Bronchial epithelial cell (primary cell): ENCODE measurements at regions not wholly inside any gene's neighbourhood (a gene's known extent, or its start where the extent isn't known, plus 50 kb on each side); places are given as distances from the start of the nearest gene placed in this dataset.
"Not testable (repeated sequence)": the region's sequence is repeated elsewhere in the genome, so short reads cannot be mapped to it uniquely, and the experiment has no call there.

Experiments used
- DNase-seq: peaks from one replicate; pipeline ENCODE4 v3.0.0-alpha.2; 2010; ENCODE audit warnings: low read depth
- FAIRE-seq: peaks from 2 replicates; lab custom pipeline; 2011; peaks lifted over from hg19 to GRCh38; lab: Jason Lieb, UNC
- H3K27me3 ChIP-seq: 2 replicates; pipeline ENCODE4 v1.5.1; 2011; ENCODE audit warnings: low read length; ENCODE audit not compliant: control insufficient read depth, insufficient read depth
- H3K36me3 ChIP-seq: 2 replicates; pipeline ENCODE4 v1.5.1; 2011; ENCODE audit warnings: low read length; ENCODE audit not compliant: control insufficient read depth, insufficient read depth
- H3K4me3 ChIP-seq: 2 replicates; pipeline ENCODE4 v1.5.1; 2011; ENCODE audit warnings: mild to moderate bottlenecking, low read depth, low read length, control low read depth
- TF ChIP-seq, protein P1 (sequence below): IDR thresholded peaks from 2 replicates; pipeline ENCODE4 v1.5.1; 2011; ENCODE audit warnings: mild to moderate bottlenecking, moderate library complexity, low read length, control low read depth, inconsistent platforms; ENCODE audit not compliant: insufficient read depth, severe bottlenecking

DNA sequence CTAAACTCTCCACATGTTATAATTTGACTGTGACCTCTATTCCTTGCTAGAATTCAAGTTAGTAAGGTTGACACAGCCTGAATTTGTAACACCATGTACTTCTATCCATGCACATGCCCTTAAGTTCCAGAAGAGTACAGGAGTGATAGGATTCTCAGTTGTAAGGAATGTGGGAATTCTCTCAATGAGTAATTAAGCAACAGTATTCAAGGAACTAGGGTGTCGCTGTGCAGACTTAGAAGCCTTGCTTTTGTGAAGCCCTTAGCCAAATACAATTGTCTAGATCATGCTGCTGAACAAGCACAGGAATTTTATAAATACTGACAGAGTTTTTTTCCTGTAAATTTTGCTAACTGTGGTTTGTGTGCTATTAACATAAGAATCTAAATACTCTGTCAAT, 276.3 kb upstream of the PTBP2 start:
- H3K36me3 ChIP-seq = no peaks in the 10 kb centered on the region
- H3K27me3 ChIP-seq = no peaks in the 10 kb centered on the region
- TF ChIP-seq, protein P1, sequence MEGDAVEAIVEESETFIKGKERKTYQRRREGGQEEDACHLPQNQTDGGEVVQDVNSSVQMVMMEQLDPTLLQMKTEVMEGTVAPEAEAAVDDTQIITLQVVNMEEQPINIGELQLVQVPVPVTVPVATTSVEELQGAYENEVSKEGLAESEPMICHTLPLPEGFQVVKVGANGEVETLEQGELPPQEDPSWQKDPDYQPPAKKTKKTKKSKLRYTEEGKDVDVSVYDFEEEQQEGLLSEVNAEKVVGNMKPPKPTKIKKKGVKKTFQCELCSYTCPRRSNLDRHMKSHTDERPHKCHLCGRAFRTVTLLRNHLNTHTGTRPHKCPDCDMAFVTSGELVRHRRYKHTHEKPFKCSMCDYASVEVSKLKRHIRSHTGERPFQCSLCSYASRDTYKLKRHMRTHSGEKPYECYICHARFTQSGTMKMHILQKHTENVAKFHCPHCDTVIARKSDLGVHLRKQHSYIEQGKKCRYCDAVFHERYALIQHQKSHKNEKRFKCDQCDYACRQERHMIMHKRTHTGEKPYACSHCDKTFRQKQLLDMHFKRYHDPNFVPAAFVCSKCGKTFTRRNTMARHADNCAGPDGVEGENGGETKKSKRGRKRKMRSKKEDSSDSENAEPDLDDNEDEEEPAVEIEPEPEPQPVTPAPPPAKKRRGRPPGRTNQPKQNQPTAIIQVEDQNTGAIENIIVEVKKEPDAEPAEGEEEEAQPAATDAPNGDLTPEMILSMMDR = no peak
- H3K4me3 ChIP-seq = no peak overlapping the region
- FAIRE-seq (no peak), DNase-seq (peak; percentile 7)

DNA sequence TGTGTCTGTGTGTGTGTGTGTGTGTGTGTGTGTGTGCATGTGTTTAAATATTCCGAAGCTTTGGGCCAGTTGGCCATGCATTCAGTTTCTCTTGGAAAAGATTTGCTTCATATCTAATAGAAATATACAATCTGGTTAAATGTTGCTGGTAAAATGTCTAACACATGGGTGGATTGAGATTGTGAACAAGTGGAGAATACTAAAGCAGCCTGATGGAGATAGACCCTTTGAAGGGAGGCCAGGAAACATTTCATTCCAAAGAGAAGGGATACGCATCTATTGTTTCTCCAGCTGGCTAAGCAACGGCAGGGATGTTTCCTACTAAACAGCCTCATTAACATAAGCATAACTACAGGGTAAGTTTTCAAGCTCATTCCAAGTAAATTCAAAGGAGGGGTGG, 257.5 kb upstream of the PTBP2 start:
- FAIRE-seq (no peak), DNase-seq (no peak)
- TF ChIP-seq, protein P1 = no peak
- Histone ChIP-seq H3K4me3 (no peak overlapping the region), H3K36me3 (no peaks in the 10 kb centered on the region), H3K27me3 (no peaks in the 10 kb centered on the region)

DNA sequence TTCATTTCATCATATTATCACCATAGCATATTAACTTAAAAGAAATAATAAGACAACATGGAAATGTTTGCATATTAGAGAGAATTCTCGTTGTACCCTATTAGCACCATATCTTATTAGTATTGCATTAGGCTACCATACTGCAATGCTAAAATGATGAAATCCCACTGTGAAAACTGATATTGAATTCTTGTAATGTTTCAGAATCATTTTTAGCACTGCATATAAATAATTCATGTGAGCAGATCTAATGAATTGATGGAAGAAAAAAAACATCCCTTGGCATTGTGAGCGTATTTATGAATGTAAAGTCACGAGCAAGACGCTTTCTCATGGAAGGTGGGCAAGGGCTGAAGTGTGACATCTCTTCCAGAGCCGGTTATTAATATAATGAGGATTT, 257.1 kb upstream of the PTBP2 start:
- Histone ChIP-seq H3K27me3 (no peaks in the 10 kb centered on the region), H3K4me3 (no peak overlapping the region), H3K36me3 (no peaks in the 10 kb centered on the region)
- DNase-seq (no peak), FAIRE-seq (no peak)
- TF ChIP-seq, protein P1 = no peak

DNA sequence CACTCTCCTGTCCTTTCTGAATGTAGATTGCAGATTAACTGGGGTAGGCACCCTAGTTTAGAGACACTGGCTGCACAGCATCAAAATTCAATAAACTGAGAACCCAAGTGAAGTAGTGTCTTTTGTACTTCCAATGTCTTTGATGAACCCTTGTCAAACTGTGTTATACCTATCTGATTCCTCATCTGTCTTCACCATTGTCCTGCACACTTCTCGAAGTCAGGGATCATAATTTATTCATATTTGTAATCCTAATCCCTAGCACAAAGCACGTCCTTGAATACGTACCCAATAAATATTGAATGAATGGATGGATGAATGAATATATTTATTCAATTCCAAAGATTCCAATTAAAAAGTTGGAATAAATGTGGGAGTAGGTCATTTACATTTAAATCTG, 256.6 kb upstream of the PTBP2 start:
- DNase-seq (no peak), FAIRE-seq (no peak)
- no peaks in the 10 kb centered on the region for H3K27me3 ChIP-seq
- TF ChIP-seq, protein P1 = no peak
- no peaks in the 10 kb centered on the region for H3K36me3 ChIP-seq
- H3K4me3 ChIP-seq = no peak overlapping the region

DNA sequence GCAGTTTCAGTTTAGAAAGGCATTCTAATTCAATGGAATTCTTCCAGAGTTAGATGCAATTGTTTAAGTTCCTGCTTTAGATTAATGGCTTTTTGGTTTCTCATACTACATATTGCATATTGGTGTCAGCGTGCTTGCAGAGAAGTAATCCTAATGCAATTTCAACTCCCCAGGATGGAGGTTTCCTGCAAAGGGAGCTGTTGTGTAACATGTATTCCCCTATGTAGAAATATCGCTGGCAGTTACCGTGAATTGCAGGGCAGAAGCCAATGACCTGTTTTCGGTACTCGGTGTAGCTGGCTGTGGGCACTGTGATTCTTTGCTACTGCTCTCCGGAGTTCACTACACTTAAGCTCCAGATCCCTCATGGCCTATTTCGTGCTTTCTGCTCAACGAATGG, 256.1 kb upstream of the PTBP2 start:
- FAIRE-seq (no peak), DNase-seq (no peak)
- Histone ChIP-seq H3K4me3 (no peak overlapping the region), H3K36me3 (no peaks in the 10 kb centered on the region), H3K27me3 (no peaks in the 10 kb centered on the region)
- TF ChIP-seq, protein P1 = no peak

DNA sequence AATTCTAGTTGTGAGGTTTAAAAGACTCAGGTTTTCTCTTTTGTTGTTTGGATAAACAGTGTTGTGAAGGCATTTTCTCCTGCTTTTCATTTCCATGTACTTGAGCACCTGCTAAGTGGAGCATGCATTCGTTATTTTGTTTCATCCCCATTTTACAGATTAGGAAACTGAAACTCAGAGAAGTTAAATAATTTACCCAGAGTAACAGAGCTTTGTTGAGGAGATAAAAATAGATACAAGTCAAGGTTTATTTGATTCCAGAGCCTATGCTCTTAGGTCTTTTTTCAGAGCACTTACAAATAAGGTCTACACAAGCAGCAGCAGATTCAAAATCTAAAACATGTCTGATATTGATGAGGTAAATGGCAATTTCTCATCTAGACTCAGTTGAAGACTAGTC, 254.7 kb upstream of the PTBP2 start:
- Histone ChIP-seq H3K4me3 (no peak overlapping the region), H3K36me3 (no peaks in the 10 kb centered on the region), H3K27me3 (no peaks in the 10 kb centered on the region)
- FAIRE-seq (no peak), DNase-seq (no peak)
- TF ChIP-seq, protein P1 = no peak

DNA sequence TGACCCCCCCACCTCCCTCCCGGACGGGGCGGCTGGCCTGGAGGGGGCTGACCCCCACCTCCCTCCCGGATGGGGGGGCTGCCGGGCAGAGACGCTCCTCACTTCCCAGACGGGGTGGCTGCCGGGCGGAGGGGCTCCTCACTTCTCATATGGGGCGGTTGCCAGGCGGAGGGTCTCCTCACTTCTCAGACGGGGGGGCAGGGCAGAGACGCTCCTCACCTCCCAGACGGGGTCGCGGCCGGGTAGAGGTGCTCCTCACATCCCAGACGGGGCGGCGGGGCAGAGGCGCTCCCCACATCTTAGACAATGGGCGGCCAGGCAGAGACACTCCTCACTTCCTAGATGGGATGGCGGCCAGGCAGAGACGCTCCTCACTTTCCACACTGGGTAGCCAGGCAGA, 251.9 kb upstream of the PTBP2 start:
- not testable (repeated sequence) for DNase-seq, FAIRE-seq, H3K36me3 ChIP-seq

More for the DNA sequence above, 251.9 kb upstream of the PTBP2 start:
- not testable (repeated sequence) for H3K4me3 ChIP-seq, H3K27me3 ChIP-seq
